ENCODE measurements at regions not wholly inside any gene's neighbourhood (a gene's known extent, or its start where the extent isn't known, plus 50 kb on each side); places are given as distances from the start of the nearest gene placed in this dataset.
"Not testable (repeated sequence)": the region's sequence is repeated elsewhere in the genome, so short reads cannot be mapped to it uniquely, and the experiment has no call there.

- H3K4me3 ChIP-seq (ENCODE audit: low read depth, low read length): no peak overlapping the region
- no peak for DNase-seq (ENCODE audit: low read depth, low spot score)
- no peak for TF ChIP-seq CTCF (IDR thresholded peaks at IDR 0.05; ENCODE audit: low read depth, low read length)
- in situ Hi-C loops (cut with HindIII; ENCODE audit: low sequenced_read_pairs): no loop called here
Observed at GRCh38 chr21:38112219-38112789, 144.5 kb upstream of the KCNJ15 start.

GRCh38 chr21:38114717-38115333, 142.0 kb upstream of the KCNJ15 start:
- in situ Hi-C loops (cut with HindIII; ENCODE audit: low sequenced_read_pairs): no loop called here
- H3K4me3 ChIP-seq (ENCODE audit: low read depth, low read length): no peak overlapping the region
- DNase-seq (ENCODE audit: low read depth, low spot score): no peak
- no peak for TF ChIP-seq CTCF (IDR thresholded peaks at IDR 0.05; ENCODE audit: low read depth, low read length)

- in situ Hi-C loops (cut with HindIII; ENCODE audit: low sequenced_read_pairs): no loop called here
- no peak overlapping the region for H3K4me3 ChIP-seq (ENCODE audit: low read depth, low read length)
- no peak for TF ChIP-seq CTCF (IDR thresholded peaks at IDR 0.05; ENCODE audit: low read depth, low read length)
- DNase-seq (ENCODE audit: low read depth, low spot score): no peak
Observed at GRCh38 chr21:38115870-38116269, 140.9 kb upstream of the KCNJ15 start.

- in situ Hi-C loops (cut with HindIII; ENCODE audit: low sequenced_read_pairs): no loop called here
Observed at GRCh38 chr21:38119793-38120192, 137.0 kb upstream of the KCNJ15 start.

GRCh38 chr21:38120679-38120983, 136.2 kb upstream of the KCNJ15 start:
- in situ Hi-C loops (cut with HindIII; ENCODE audit: low sequenced_read_pairs); H3K4me3 ChIP-seq (ENCODE audit: low read depth, low read length); DNase-seq (ENCODE audit: low read depth, low spot score): not testable (repeated sequence)

More at GRCh38 chr21:38119793-38120192, 137.0 kb upstream of the KCNJ15 start:
- TF ChIP-seq CTCF (IDR thresholded peaks at IDR 0.05; ENCODE audit: low read depth, low read length): no peak
- DNase-seq (ENCODE audit: low read depth, low spot score): no peak
- H3K4me3 ChIP-seq (ENCODE audit: low read depth, low read length): no peak overlapping the region

GRCh38 chr21:38120984-38121855, 135.6 kb upstream of the KCNJ15 start:
- in situ Hi-C loops (cut with HindIII; ENCODE audit: low sequenced_read_pairs): no loop called here
- DNase-seq (ENCODE audit: low read depth, low spot score): no peak
- no peak for TF ChIP-seq CTCF (IDR thresholded peaks at IDR 0.05; ENCODE audit: low read depth, low read length)
- H3K4me3 ChIP-seq (ENCODE audit: low read depth, low read length): no peak overlapping the region

Data from astrocyte of the spinal cord (primary cell).